Keratinocyte (primary cell): ENCODE measurements at regions not wholly inside any gene's neighbourhood (a gene's known extent, or its start where the extent isn't known, plus 50 kb on each side); places are given as distances from the start of the nearest gene placed in this dataset.

Source experiments
- DNase-seq: peaks from one replicate; pipeline ENCODE4 v3.0.0-alpha.2; 2011; ENCODE audit warnings: low read depth, missing footprints, low spot score
- FAIRE-seq: peaks from 2 replicates; lab custom pipeline; 2011; peaks lifted over from hg19 to GRCh38; lab: Jason Lieb, UNC
- H2AFZ ChIP-seq: 2 replicates; pipeline ENCODE4 v1.6.0; 2012; ENCODE audit warnings: low read length, control low read depth, inconsistent platforms; ENCODE audit not compliant: control insufficient read depth
- H3K27ac ChIP-seq: 2 replicates; pipeline ENCODE4 v1.5.1; 2011; ENCODE audit warnings: low read length; ENCODE audit not compliant: control insufficient read depth, insufficient read depth
- H3K27me3 ChIP-seq: 3 replicates; pipeline ENCODE4 v1.6.0; 2011; ENCODE audit warnings: low read length; ENCODE audit not compliant: control insufficient read depth, insufficient read depth; ENCODE audit errors: extremely low read depth
- H3K36me3 ChIP-seq, 2 experiments: 2 replicates in 1 of 2; 3 replicates in 1 of 2; pipeline ENCODE4 v1.5.1; 2011; ENCODE audit warnings: low read length in 2 of 2, mild to moderate bottlenecking in 1 of 2; ENCODE audit not compliant: control insufficient read depth in 2 of 2, insufficient read depth in 2 of 2; ENCODE audit errors: extremely low read depth in 1 of 2
- H3K4me1 ChIP-seq: 3 replicates; pipeline ENCODE4 v1.5.1; 2011; ENCODE audit warnings: low read length; ENCODE audit not compliant: control insufficient read depth, insufficient read depth; ENCODE audit errors: extremely low read depth
- H3K4me2 ChIP-seq: 3 replicates; pipeline ENCODE4 v1.6.0; 2011; ENCODE audit warnings: low read depth, low read length; ENCODE audit not compliant: control insufficient read depth, insufficient read depth; ENCODE audit errors: extremely low read depth
- H3K4me3 ChIP-seq, 3 experiments: fragments of 200-600 bp in 1 of 3; sonication (generic) in 1 of 3; 2 replicates in 2 of 3; 3 replicates in 1 of 3; pipeline ENCODE4 v1.5.1; 2011 to 2016; ENCODE audit warnings: low read length in 3 of 3, mild to moderate bottlenecking in 3 of 3, control low read depth in 2 of 3, inconsistent platforms in 1 of 3, low read depth in 1 of 3, mixed read lengths in 1 of 3, mixed run types in 1 of 3, moderate library complexity in 1 of 3; ENCODE audit not compliant: control insufficient read depth in 2 of 3, insufficient read depth in 2 of 3; ENCODE audit errors: extremely low read depth in 1 of 3
- H3K79me2 ChIP-seq: 2 replicates; pipeline ENCODE4 v1.6.0; 2012; ENCODE audit warnings: low read length; ENCODE audit not compliant: control insufficient read depth, insufficient read depth
- H3K9ac ChIP-seq: 3 replicates; pipeline ENCODE4 v1.6.0; 2011; ENCODE audit warnings: low read length; ENCODE audit not compliant: control insufficient read depth, insufficient read depth; ENCODE audit errors: extremely low read depth
- H3K9me1 ChIP-seq: 3 replicates; pipeline ENCODE4 v1.6.0; 2011; ENCODE audit warnings: low read length; ENCODE audit not compliant: control insufficient read depth, insufficient read depth; ENCODE audit errors: extremely low read depth
- H3K9me3 ChIP-seq: 2 replicates; pipeline ENCODE4 v1.5.1; 2012; ENCODE audit warnings: low read depth, low read length; ENCODE audit not compliant: control insufficient read depth
- H4K20me1 ChIP-seq: 3 replicates; pipeline ENCODE4 v1.6.0; 2011; ENCODE audit warnings: low read length; ENCODE audit not compliant: control insufficient read depth, insufficient read depth; ENCODE audit errors: extremely low read depth
- CTCF ChIP-seq, 3 experiments: IDR thresholded peaks in 1 of 3; conservative IDR thresholded peaks in 1 of 3; optimal IDR thresholded peaks in 1 of 3; 2 replicates in 2 of 3; 3 replicates in 1 of 3; pipeline versions ENCODE3 to v1.5.1; 2011; ENCODE audit warnings: low read length in 3 of 3, mild to moderate bottlenecking in 3 of 3, moderate library complexity in 2 of 3, control low read depth in 1 of 3, inconsistent platforms in 1 of 3; ENCODE audit not compliant: insufficient read depth in 2 of 3; ENCODE audit errors: extremely low read depth in 1 of 3
- EZH2 ChIP-seq: IDR thresholded peaks from one replicate; pipeline ENCODE4 v1.6.1; 2012; ENCODE audit warnings: inconsistent platforms, mild to moderate bottlenecking, low read length, moderate library complexity
- dilution Hi-C: fragments of 300-500 bp; cut with MboI; formaldehyde crosslinking; loops from one replicate; pipeline ENCODE4 v1.7.0; 2020; ENCODE audit warnings: low sequenced_read_pairs; ENCODE audit not compliant: extremely low pct_ligation_motif_present

DNA sequence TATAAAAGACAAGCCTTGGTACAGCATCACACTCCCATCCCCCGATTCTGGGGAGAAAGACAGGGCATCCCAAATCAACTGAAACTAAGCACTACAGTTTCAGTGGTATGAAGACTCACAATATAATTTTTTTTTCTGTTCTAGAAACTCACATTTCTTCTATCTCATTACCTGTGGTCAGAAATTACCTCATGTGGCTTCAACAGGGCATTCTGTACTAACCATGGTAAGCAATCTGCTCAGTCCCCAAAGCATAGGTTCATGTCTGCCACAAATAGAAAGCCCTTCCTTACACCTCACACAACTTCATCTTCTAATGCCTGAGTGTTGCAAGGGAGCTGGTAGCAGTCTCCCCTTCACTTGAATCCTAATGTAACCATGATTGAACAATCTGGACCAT lies 147.4 kb upstream of the POU2AF2 start:
- Histone ChIP-seq H3K36me3 (no peaks in the 10 kb centered on the region), H3K4me2 (no peak overlapping the region), H3K9me3 (no peaks in the 10 kb centered on the region), H3K4me3 (no peak overlapping the region), H3K27ac (no peak overlapping the region), H3K4me1 (no peaks in the 10 kb centered on the region), H3K9me1 (no peaks in the 10 kb centered on the region), H3K27me3 (no peaks in the 10 kb centered on the region), H2AFZ (no peak overlapping the region), H4K20me1 (no peaks in the 10 kb centered on the region), H3K79me2 (no peaks in the 10 kb centered on the region), H3K9ac (no peak overlapping the region)
- TF ChIP-seq EZH2 (no peak), CTCF (optimal IDR thresholded peaks at IDR 0.05 in 1 of 3, IDR thresholded peaks at IDR 0.05 in 1 of 3, conservative IDR thresholded peaks at IDR 0.05 in 1 of 3; ENCODE audit: extremely low read depth in 1 of 3, insufficient read depth in 2 of 3, low read length in 3 of 3) (no peak)
- FAIRE-seq = no peak
- dilution Hi-C loops = no loop called here
- no peak for DNase-seq

- no peak for TF ChIP-seq EZH2
- TF ChIP-seq CTCF (optimal IDR thresholded peaks at IDR 0.05 in 1 of 3, IDR thresholded peaks at IDR 0.05 in 1 of 3, conservative IDR thresholded peaks at IDR 0.05 in 1 of 3; ENCODE audit: extremely low read depth in 1 of 3, insufficient read depth in 2 of 3, low read length in 3 of 3) = no peak
- no peaks in the 10 kb centered on the region for H3K9me1 ChIP-seq
- no peak overlapping the region for H3K4me3 ChIP-seq
- no peak for FAIRE-seq
- no peak overlapping the region for H3K9ac ChIP-seq
- H4K20me1 ChIP-seq = no peaks in the 10 kb centered on the region
- H3K36me3 ChIP-seq = no peaks in the 10 kb centered on the region
- no peak for DNase-seq
- H2AFZ ChIP-seq = peak overlapping the region; percentile 14
- no peaks in the 10 kb centered on the region for H3K27me3 ChIP-seq
- H3K4me2 ChIP-seq = peak overlapping the region; percentile 18
- no peaks in the 10 kb centered on the region for H3K9me3 ChIP-seq
- H3K79me2 ChIP-seq = no peaks in the 10 kb centered on the region
- H3K4me1 ChIP-seq = no peaks in the 10 kb centered on the region
- no peak overlapping the region for H3K27ac ChIP-seq
- dilution Hi-C loops = no loop called here
Measured at GRCh38 chr11:111097191-111097590, 148.3 kb upstream of the POU2AF2 start.
